SIG-M5 treated with dmso at 0.1 percent for 504 hours (cell line): ENCODE measurements at regions not wholly inside any gene's neighbourhood (a gene's known extent, or its start where the extent isn't known, plus 50 kb on each side); places are given as distances from the start of the nearest gene placed in this dataset.
"Not testable (repeated sequence)": the region's sequence is repeated elsewhere in the genome, so short reads cannot be mapped to it uniquely, and the experiment has no call there.

Experiments
- DNase-seq: peaks from one replicate; lab custom pipeline; 2025; ENCODE audit not compliant: unreplicated experiment; lab: John Stamatoyannopoulos, UW

GRCh38 chr10:2812631-2813030 is 254.7 kb upstream of the PFKP start:
- no peak for DNase-seq

GRCh38 chr10:2800178-2800577 is 267.2 kb upstream of the PFKP start:
- DNase-seq = no peak

DNA sequence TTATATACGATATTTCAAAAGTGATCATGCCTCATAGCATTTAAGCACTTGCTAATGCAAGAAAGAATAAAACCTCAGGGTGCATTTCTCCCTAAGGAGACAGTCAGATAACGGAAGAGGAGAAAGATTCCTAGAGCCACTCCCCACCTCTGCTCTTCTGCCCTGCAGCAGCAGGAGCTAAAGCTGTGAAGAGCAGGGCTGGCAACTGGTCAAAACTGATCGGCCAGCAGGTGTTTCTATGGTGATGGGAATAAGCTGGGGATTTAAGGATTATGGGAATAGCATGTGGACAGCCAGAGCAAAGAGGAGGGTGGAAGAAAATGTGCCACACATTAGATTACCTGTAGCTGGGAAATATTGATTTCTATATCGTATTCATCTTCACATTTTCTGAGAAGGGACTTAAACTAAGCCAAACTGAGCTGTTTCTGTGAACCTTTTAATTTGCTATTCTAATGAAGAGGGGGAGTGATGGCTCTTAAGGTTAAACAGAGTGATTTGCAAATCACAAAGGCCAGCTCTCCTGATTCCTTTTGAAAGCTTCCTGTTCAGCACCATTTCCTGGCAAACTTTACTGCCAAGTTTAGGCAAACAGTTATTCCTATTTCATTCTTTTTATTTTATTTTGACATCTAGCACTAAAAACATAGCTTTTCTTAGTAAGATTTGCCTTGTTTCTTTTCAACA is 268.9 kb upstream of the PFKP start:
- no peak for DNase-seq

GRCh38 chr10:2791774-2792443 is 275.4 kb upstream of the PFKP start:
- DNase-seq = no peak

DNA sequence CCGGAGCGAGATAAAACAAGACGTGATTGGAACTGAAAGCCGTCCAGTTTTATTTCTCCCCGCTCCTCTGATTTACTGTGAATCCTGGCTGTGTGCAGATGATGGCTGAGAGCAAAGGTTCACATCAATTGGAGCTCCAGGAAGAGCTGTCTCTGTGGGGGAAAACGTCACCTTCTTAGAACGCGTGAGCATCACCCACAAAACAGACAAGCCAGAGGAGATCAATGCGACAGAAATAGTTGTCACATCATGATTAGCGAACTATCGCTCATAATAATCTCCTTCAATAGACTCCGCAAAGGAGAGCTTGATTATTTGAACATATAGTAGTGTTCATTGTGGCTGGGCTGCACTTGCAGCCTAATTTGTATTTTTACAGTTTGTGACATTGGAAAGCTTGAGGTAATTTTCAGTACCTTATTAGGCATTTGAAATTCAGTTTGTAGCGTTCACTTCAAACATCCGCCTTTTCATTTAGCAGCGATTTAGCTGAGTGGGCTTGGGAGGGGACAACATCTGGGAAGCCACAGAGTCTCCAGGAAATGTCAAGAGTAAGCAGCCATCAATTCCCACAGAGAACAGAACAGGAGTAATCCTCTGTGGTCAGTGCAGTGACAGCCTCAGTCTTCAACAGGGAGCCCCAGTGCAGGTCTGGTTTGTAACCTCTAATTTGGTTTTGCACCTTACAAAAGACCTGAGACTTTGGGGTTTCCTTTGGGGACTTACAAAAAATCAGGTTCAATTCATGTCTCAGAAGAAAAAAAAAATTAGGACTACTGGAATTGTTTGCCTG is 276.8 kb upstream of the PFKP start:
- no peak for DNase-seq

DNA sequence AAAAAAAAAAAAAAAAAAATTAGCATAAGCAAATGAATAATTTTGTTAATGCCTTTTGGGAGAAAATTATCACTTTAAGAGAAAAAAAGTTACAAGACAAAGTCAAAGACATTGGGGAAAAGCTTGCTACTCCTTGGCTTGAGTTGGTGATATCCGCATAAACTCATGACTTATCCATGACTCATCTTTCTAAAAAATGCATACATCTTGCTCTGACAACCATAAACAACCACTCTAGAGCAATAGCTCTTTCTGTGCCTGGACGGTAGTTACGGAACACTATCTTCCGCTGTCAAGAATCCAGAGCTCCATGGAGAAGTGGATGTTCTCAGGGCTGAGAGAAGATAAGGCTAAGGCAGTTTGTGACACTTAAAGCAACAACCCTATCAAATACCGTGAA is 281.1 kb upstream of the PFKP start:
- DNase-seq = no peak

DNA sequence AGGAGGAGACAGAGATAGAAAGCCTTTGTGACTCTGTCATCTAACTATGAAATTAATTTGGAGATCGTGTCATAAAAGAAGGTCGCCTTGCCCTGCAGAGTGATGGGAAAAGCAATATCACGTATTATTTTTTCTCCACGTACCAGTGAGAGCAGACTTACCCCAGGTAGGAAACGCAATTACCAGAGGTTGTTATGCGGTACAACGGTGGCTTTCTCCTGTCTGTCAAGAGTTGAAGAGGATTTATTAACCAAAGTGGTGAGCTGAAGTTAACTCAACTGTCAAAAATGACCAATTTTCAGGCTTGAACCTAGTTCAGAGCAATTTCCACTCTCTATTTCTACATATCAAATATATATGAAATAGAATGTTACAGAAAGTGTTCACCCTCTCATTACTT is 282.6 kb upstream of the PFKP start:
- DNase-seq = no peak

- no peak for DNase-seq
Measured at GRCh38 chr10:2782950-2783349, 284.4 kb upstream of the PFKP start.

DNA sequence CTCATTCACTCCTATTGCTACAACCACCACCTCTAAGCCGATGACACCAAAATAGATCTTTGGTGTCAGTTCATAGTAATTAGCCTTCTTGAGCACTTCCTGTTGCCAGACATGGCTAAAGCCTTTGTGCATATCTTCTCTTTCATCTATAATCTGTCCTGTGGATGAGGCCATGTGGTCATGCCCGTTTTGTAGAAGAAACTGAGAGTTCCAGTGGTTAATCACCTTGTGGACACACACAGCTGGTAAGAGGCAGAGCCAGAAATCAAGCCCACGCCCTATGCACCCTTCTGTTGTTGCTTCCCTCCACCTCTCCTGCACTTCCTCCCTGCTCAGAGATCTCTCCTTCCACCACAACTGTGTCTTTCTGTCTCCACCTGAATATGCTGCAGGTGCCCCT is 285.1 kb upstream of the PFKP start:
- no peak for DNase-seq

- no peak for DNase-seq
Measured at GRCh38 chr10:2777666-2778355, 289.5 kb upstream of the PFKP start.

- DNase-seq = no peak
Measured at GRCh38 chr10:2772816-2773631, 294.3 kb upstream of the PFKP start.

DNA sequence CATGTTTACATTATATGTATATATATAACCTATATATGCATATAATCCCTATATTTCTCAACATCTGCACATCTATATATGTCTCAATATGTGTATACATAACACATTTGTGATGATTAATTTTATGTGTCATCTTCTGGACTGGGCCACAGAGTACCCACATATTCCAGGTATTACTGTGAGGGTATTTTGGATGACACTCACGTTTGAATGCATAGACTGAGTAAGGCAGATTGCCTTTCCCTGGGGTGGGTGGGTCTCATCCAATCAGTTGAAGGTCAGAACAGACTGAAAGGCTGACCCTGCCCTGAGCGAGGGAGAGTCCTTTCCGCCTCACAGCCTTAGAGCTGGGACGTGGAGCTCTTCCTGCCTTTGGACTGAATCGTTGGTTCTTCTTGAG is 295.2 kb upstream of the PFKP start:
- DNase-seq = no peak

- not testable (repeated sequence) for DNase-seq
Measured at GRCh38 chr10:2767293-2767692, 300.1 kb upstream of the PFKP start.

- DNase-seq = no peak
Measured at GRCh38 chr10:2761971-2762370, 305.4 kb upstream of the PFKP start.

DNA sequence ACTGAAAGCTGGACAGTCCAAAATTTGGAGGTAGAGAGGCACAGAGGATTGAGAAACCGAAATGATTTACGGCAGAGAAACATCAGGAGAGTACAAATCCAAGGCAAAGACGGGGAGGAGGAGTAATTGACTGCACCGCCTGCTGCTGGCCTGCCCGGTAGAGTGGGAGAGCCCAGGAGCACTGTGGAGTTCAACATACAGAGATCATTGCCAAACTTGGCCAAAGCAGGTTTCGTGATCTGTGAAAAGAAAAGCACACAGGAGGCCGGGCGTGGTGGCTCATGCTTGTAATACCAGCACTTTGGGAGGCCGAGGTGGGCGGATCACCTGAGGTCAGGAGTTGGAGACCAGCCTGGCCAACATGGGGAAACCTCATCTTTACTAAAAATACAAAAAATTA is 306.0 kb upstream of the PFKP start:
- DNase-seq = no peak

GRCh38 chr10:2760736-2761135 is 306.6 kb upstream of the PFKP start:
- DNase-seq = no peak

DNA sequence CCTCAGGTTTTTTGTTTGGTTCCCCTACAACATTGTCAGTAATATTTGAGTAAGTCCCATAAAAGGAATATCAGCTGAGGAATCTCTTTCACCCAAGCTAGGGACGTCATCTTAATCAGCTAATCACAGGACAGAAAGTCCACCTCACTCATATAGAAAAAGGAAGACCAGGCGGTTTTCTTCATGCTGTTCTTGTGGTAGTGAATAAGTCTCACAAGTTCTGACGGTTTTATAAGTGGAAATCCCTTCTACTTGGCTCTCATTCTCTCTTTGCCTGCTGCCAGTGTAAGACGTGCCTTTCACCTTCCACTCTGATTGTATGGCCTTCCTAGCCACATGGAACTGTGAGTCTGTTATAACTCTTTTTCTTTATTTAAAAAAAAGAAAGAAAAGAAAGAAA is 308.1 kb upstream of the PFKP start:
- no peak for DNase-seq

GRCh38 chr10:2754943-2755342 is 312.4 kb upstream of the PFKP start:
- DNase-seq = no peak

DNA sequence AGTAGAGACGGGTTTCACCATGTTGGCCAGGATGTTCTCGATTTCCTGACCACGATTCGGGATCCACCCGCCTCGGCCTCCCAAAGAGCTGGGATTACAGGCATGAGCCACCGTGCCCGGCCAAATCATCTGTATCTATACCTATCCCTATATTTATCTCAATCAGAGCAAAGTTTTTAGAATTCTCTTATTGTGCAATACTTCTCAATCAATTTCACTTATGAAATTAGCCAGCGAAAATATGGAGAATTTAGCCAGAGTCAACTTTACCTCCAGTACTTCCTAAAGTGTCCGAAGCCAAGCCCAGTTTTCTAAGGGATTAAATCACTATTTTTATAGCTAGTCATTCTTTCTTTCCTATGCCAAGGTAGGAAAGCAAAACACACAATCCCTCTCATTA is 319.1 kb upstream of the PFKP start:
- no peak for DNase-seq

DNA sequence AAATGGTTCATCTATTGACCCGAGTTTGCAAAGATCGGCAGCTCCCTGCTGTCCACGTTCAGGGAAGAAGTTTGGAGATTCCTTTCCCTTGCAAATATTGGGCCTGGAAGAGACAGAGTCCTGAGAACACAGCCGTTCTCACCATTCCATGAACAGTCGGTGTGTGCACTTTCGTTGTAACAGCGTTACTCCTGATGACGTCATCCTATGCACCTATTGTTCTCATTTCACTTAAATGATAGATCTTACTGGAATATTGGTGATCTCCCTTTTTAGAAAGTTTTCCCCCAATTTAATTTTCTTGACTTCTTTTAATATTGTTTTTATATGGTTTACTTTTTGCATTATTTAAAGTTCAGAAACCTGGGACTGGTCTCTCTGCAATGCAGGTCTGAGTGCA is 320.7 kb upstream of the PFKP start:
- DNase-seq = no peak

GRCh38 chr10:2745666-2746065 is 321.7 kb upstream of the PFKP start:
- no peak for DNase-seq
